ENCODE measurements at regions not wholly inside any gene's neighbourhood (a gene's known extent, or its start where the extent isn't known, plus 50 kb on each side); places are given as distances from the start of the nearest gene placed in this dataset.

DNA sequence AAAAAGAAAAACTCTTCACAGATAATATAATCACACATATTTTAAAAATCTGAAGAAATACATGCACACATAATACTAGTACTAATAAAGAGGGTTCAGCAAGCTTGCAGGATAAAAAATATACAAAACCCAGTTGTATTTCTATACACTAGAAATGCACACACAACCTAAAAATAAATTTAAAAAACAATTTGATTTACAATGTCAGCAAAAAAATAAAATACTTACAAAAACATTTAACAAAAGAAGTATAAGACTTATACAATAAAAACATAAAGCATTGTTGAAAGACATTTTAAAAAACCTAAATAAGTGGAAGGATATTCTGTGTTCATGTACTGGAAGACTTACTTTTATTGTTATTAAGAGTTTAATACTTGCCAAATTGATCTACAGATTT, 81.7 kb upstream of the ALK start:
- H3K27ac ChIP-seq = no peak overlapping the region
- TF ChIP-seq, protein P1, sequence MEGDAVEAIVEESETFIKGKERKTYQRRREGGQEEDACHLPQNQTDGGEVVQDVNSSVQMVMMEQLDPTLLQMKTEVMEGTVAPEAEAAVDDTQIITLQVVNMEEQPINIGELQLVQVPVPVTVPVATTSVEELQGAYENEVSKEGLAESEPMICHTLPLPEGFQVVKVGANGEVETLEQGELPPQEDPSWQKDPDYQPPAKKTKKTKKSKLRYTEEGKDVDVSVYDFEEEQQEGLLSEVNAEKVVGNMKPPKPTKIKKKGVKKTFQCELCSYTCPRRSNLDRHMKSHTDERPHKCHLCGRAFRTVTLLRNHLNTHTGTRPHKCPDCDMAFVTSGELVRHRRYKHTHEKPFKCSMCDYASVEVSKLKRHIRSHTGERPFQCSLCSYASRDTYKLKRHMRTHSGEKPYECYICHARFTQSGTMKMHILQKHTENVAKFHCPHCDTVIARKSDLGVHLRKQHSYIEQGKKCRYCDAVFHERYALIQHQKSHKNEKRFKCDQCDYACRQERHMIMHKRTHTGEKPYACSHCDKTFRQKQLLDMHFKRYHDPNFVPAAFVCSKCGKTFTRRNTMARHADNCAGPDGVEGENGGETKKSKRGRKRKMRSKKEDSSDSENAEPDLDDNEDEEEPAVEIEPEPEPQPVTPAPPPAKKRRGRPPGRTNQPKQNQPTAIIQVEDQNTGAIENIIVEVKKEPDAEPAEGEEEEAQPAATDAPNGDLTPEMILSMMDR (conservative IDR thresholded peaks at IDR 0.05) = no peak

DNA sequence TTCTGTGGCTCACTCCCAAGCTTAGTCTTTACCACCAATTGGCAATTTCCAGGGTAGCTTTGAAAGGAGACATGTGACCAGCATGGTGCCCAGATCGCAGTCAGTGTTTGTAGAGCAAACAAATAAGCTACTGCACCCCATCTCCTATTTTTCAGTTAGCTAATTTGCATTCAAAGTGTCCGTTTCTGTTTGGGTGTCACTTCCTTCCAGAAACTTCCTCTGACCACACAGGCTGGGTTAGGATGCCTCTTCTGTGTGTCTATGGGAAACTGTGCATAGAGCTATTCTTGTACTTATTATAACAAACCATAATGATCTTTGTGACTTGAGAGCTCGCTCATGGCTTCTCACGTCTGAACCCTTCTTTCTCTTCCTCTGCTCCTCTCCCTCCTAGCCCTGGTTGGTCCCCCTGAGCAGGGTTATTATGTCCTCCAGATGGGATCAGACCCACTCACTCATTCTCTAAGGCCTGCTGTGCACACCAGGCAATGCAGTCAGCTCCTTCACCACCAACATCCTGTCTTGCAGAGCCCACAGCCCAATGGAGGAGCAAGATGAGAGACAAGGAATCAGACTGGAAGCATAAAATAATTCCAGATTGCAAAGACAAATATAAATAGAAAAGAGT, 101.2 kb upstream of the ALK start:
- no peak overlapping the region for H3K27ac ChIP-seq
- TF ChIP-seq, protein P1 (conservative IDR thresholded peaks at IDR 0.05) = no peak

DNA sequence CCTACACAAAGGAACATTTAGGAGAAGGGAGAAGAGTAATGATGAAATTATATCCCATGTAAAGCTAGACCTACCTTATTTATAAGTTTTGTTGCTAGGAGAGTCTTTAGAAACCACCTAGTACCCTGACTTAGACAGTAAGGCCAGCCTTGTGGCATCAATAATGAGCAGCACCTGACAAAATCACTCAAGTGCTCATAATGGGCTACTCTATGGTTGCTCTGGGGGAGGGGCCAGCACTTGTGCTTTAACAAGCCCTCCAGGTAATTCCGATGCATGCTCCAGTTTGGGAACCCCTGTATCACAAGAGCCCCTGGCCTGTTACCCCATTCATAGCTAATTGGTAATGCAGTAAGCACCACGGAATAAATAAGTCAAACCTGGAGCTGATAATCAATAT, 102.9 kb upstream of the ALK start:
- TF ChIP-seq, protein P1 (conservative IDR thresholded peaks at IDR 0.05) = no peak
- H3K27ac ChIP-seq = no peak overlapping the region

DNA sequence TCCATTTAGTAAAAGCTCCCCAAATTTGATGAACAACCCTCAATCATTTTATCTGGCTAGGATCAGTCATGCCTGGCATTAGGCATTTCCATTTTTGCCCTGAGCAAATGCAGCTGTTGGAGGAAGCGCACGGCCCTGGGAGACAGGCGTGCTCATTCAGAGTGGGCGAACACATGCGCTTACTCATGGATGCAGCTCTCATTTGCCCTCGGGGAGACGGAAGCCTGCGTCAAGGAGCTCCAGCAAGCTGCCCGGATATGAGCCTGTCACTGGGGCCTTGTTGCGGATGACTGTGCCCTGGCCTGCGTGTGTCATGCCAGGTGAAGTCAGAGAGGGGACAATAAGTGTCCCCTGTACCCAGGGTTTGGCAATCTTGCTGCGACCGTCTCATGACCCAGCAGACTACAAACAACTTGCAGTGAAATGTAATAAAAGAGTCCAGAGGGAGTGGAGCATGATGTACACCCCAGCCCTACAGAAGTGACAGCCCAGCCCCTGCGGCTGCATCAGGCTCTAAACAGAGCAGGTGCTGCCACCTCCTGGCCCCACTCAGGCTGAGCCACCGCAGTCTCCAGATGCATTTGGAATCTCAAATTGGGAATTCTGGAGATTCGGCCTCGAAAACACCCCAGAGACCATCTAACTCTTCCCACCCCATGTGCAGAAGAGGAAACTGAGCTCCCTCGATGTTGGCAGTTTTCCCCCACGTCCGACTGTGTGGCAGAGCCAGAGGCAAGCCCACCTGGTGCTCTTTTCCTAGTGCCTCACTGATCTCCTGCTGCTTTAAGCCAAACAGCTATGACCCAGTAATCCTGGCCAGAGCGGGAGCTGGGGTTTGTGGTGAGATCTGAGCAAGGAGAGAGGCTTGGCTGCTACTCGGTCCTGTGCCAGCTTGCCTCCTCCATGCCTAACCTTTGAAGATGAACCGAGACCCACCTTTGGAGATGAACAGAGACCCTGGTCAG, 105.0 kb upstream of the ALK start:
- TF ChIP-seq, protein P1 (conservative IDR thresholded peaks at IDR 0.05) = peak; percentile 89
- no peak overlapping the region for H3K27ac ChIP-seq

DNA sequence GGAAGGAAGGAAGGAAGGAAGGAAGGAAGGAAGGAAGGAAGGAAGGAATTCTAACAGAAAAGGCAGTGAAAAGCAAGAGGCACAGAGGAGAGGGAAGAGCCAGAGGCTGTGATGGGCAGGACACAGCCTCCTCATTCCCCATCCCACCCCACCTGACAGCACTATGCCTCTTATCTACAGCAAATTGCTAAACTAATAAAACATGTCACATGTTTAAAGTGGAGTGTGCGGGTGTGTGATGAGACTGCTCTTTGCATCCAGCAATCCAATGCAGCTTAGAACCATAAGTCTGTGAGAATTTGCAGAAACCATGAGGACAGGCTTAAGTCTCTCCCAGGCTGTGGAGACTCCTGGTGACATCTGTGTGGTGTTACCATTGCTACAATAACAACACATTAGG, 108.4 kb upstream of the ALK start:
- H3K27ac ChIP-seq = peak overlapping the region; percentile 21; the same call in 1 of the 2 replicates
- TF ChIP-seq, protein P1 (conservative IDR thresholded peaks at IDR 0.05) = no peak

DNA sequence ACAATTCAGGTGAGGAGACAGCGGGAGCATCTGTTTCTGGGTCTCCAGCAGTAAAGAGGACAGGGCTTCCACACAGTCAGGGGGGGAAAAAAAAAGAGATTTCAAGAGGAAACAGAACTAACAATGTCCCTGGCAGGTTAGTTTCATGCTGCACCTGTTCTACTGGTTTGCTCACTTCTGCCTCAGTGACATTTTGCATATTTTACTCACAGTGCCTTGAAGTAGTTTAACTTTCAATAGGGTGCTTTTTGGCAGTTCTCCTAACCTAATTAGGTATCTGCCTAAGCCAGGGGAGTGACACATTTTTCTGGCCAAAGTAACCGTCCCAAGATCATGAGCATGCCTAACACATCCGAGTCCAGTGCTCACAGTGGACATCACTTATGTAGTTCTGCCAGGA, 109.0 kb upstream of the ALK start:
- peak overlapping the region; percentile 21; the same call in 1 of the 2 replicates for H3K27ac ChIP-seq
- TF ChIP-seq, protein P1 (conservative IDR thresholded peaks at IDR 0.05) = no peak

DNA sequence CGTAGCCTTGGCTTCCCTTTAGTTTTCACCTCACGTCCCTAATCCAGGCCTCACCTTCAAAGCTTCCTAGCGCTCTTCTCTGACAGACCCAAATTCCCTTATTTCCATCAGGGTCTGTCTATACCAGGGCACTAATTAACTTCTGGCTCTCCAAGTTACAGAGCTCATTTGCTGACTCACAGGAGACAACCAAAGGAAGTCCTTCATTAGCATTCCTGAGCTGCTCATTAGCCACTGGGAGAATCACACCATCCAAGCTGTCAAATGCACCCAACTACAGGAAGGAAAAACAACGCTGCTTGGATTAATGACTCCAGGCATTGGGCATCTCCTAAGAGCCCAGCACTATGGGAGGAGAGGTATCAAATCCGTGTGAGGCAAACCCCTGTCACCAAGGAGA, 109.8 kb upstream of the ALK start:
- TF ChIP-seq, protein P1 (conservative IDR thresholded peaks at IDR 0.05) = no peak
- no peak overlapping the region for H3K27ac ChIP-seq
